ENCODE measurements at regions not wholly inside any gene's neighbourhood (a gene's known extent, or its start where the extent isn't known, plus 50 kb on each side); places are given as distances from the start of the nearest gene placed in this dataset.

- ATAC-seq = no peak
Observed at GRCh38 chr2:64326578-64327050, 127.3 kb upstream of the LGALSL start.

GRCh38 chr2:64327129-64327509 lies 126.8 kb upstream of the LGALSL start:
- H3K4me3 ChIP-seq = peak overlapping the region in 1 of 2 donors; percentile 44
- H3K4me1 ChIP-seq = peaks cover 0 to 45% (median 19%) of the 10 kb centered on the region in 3 donors
- peak overlapping the region in 3 of 4 donors; percentile 39 to 79 (median 76) for H3K27ac ChIP-seq
- no peaks in the 10 kb centered on the region for H3K27me3 ChIP-seq
- no peak for ATAC-seq
- H3K36me3 ChIP-seq = no peaks in the 10 kb centered on the region
- H3K9me3 ChIP-seq = no peaks in the 10 kb centered on the region
- TF ChIP-seq POLR2A (IDR thresholded peaks at IDR 0.05) (no peak), EP300 (IDR thresholded peaks at IDR 0.05) (no peak), CTCF (IDR thresholded peaks at IDR 0.05) (no peak), POLR2AphosphoS5 (IDR thresholded peaks at IDR 0.05) (no peak)
- 63 to 70% methylated on average over 3 to 4 of the region's 5 CpGs for WGBS, 2 donors (ENCODE audit: low coverage in 1 of 2)

More at GRCh38 chr2:64326578-64327050, 127.3 kb upstream of the LGALSL start:
- Histone ChIP-seq H3K4me3 (no peak overlapping the region), H3K4me1 (peaks cover 0 to 45% (median 19%) of the 10 kb centered on the region in 3 donors), H3K27ac (peak overlapping the region in 2 of 4 donors; percentile 76 to 79), H3K27me3 (no peaks in the 10 kb centered on the region), H3K9me3 (no peaks in the 10 kb centered on the region), H3K36me3 (no peaks in the 10 kb centered on the region)
- WGBS, 2 donors (ENCODE audit: low coverage in 1 of 2) = 60 to 95% methylated on average over 2 to 12 of the region's 14 CpGs
- TF ChIP-seq CTCF (IDR thresholded peaks at IDR 0.05) (no peak), POLR2A (IDR thresholded peaks at IDR 0.05) (no peak), POLR2AphosphoS5 (IDR thresholded peaks at IDR 0.05) (no peak), EP300 (IDR thresholded peaks at IDR 0.05) (no peak)

GRCh38 chr2:64327510-64328414 lies 126.2 kb upstream of the LGALSL start:
- Histone ChIP-seq H3K4me1 (peaks cover 0 to 45% (median 19%) of the 10 kb centered on the region in 3 donors), H3K9me3 (no peaks in the 10 kb centered on the region), H3K27me3 (no peaks in the 10 kb centered on the region), H3K36me3 (no peaks in the 10 kb centered on the region), H3K27ac (peak overlapping the region; percentile 0 to 79 (median 58)), H3K4me3 (peak overlapping the region; percentile 0 to 44)
- no peak for ATAC-seq
- 30 to 48% methylated on average over 5 to 11 of the region's 16 CpGs for WGBS, 2 donors (ENCODE audit: low coverage in 1 of 2)
- TF ChIP-seq POLR2AphosphoS5 (IDR thresholded peaks at IDR 0.05) (no peak), CTCF (IDR thresholded peaks at IDR 0.05) (peak; percentile 26 to 72 (median 63))

- peak overlapping the region in 2 of 4 donors; percentile 76 to 79 for H3K27ac ChIP-seq
- H3K27me3 ChIP-seq = no peaks in the 10 kb centered on the region
- no peak overlapping the region for H3K4me3 ChIP-seq
- no peaks in the 10 kb centered on the region for H3K36me3 ChIP-seq
- WGBS, 2 donors (ENCODE audit: low coverage in 1 of 2) = 55 to 63% methylated on average over 3 to 8 of the region's 8 CpGs
- ATAC-seq = no peak
- H3K9me3 ChIP-seq = no peaks in the 10 kb centered on the region
- TF ChIP-seq POLR2A (IDR thresholded peaks at IDR 0.05) (no peak), POLR2AphosphoS5 (IDR thresholded peaks at IDR 0.05) (no peak), CTCF (IDR thresholded peaks at IDR 0.05) (no peak), EP300 (IDR thresholded peaks at IDR 0.05) (no peak)
- H3K4me1 ChIP-seq = peaks cover 0 to 45% (median 19%) of the 10 kb centered on the region in 3 donors
Observed at GRCh38 chr2:64328415-64328722, 125.6 kb upstream of the LGALSL start.

GRCh38 chr2:64328756-64329155 lies 125.2 kb upstream of the LGALSL start:
- no peak for ATAC-seq
- Histone ChIP-seq H3K36me3 (no peaks in the 10 kb centered on the region), H3K4me3 (no peak overlapping the region), H3K27me3 (no peaks in the 10 kb centered on the region), H3K9me3 (no peaks in the 10 kb centered on the region), H3K27ac (peak overlapping the region in 2 of 4 donors; percentile 76 to 79), H3K4me1 (peaks cover 0 to 45% (median 19%) of the 10 kb centered on the region in 3 donors)
- no peak for TF ChIP-seq CTCF (IDR thresholded peaks at IDR 0.05)
- TF ChIP-seq EP300 (IDR thresholded peaks at IDR 0.05) = no peak
- no peak for TF ChIP-seq POLR2A (IDR thresholded peaks at IDR 0.05)
- TF ChIP-seq POLR2AphosphoS5 (IDR thresholded peaks at IDR 0.05) = no peak
- 20 to 87% methylated on average over 1 to 3 of the region's 3 CpGs for WGBS, 2 donors (ENCODE audit: low coverage in 1 of 2)

Measured in gastroesophageal sphincter (tissue), 4 donors.